ENCODE measurements at regions not wholly inside any gene's neighbourhood (a gene's known extent, or its start where the extent isn't known, plus 50 kb on each side); places are given as distances from the start of the nearest gene placed in this dataset.
"Not testable (repeated sequence)": the region's sequence is repeated elsewhere in the genome, so short reads cannot be mapped to it uniquely, and the experiment has no call there.

DNA sequence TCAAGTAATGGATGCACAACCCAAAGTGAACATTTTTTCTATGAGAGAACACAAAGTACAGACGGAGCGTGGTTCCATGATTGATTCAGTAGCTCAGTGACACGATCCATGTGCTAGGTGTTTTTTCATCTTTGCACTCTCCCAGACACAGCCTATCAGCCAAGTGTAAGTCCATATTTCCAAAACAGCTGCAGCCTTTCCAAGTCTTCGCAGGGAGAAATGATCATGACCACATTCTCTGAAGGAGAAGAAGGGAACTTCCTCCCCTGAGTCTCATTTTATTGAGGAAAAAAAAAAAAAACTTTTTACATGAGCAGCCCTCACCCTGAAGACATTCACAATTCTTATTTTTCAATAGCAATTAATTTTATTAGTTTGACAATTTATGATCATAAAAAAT lies 958.3 kb downstream of the LTN1 start:
- not testable (repeated sequence) for TF ChIP-seq EZH2phosphoT487 (IDR thresholded peaks at IDR 0.05; ENCODE audit: insufficient read depth, low read depth); EZH2 (IDR thresholded peaks at IDR 0.05; ENCODE audit: insufficient read depth, poor library complexity, severe bottlenecking)

All from GM23248 (cell line).